ENCODE measurements at regions not wholly inside any gene's neighbourhood (a gene's known extent, or its start where the extent isn't known, plus 50 kb on each side); places are given as distances from the start of the nearest gene placed in this dataset.
A peak's percentile ranks its signal among the peaks of the same experiment; 100 is the strongest.

DNA sequence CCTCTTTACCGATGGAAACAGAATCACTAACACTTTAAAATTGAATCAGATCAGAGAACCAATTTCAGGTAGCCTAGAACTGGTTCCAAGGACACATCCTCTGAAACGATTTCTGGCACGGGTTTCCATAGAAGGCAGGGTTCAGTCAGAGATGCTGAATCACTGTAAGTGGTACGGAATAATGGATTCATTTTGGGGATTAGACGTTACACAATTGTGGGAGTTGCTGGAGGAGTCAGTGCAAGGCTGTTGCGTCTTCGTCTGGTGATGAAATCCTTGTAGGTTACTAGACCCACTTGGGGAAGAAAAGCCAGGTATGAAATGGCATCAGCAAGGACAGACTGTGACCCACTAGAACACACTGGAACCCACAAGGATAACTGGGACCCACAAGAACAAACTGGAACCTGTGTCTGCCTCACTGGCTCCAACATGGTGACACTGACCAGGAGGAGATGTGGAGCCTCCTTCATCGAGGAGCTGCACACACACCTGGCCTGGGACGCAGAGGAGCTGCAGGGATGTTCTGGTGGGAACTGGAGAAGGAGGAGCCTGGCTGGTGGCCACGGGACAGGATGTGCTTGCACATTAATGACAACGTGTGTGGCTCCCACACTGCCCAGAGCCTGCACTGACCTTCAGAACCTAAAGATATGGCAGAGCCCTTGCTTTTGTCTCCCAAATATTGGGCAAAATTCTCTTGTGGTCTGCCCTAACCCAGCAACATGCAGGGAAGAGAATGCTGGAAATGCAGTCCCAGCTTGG is 105.1 kb downstream of the TRAPPC11 start:
- DNase-seq (ENCODE audit: low read depth): peak; percentile 12
- no peak overlapping the region for H3K4me3 ChIP-seq (ENCODE audit: low read length)
- TF ChIP-seq, protein P1, sequence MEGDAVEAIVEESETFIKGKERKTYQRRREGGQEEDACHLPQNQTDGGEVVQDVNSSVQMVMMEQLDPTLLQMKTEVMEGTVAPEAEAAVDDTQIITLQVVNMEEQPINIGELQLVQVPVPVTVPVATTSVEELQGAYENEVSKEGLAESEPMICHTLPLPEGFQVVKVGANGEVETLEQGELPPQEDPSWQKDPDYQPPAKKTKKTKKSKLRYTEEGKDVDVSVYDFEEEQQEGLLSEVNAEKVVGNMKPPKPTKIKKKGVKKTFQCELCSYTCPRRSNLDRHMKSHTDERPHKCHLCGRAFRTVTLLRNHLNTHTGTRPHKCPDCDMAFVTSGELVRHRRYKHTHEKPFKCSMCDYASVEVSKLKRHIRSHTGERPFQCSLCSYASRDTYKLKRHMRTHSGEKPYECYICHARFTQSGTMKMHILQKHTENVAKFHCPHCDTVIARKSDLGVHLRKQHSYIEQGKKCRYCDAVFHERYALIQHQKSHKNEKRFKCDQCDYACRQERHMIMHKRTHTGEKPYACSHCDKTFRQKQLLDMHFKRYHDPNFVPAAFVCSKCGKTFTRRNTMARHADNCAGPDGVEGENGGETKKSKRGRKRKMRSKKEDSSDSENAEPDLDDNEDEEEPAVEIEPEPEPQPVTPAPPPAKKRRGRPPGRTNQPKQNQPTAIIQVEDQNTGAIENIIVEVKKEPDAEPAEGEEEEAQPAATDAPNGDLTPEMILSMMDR (conservative IDR thresholded peaks at IDR 0.05; ENCODE audit: low read depth, low read length): no peak

DNA sequence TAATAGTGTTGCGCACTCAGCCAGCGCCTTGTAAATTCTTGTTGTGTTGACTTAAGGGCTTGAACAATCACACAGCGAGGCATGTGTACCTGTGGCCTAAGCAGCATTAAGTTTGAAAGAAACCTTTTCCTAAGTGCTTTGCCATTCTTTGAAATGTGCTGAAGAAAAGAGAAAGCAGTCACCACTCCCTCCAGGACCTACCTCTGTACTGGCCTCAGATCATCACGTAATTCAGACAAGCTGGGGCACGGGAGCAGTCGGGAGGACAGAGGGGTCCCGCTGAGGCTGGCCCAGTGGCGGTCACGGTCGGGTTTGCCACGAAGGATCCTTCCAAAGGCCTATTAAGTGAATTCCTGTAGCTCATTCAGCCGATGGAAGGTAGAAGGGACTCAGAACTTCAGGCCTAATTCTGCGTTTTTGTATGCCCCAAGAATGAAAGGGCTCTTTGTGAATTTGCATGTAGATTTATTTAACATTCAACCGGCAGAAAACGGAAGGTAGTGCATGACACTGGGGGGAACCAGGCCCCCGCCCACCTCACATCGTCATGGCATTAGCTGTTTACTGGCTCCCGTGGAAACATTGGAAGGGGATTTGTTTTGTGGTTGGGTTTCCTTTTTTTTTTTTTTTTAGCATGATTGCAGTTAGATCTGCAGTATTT is 106.3 kb downstream of the TRAPPC11 start:
- TF ChIP-seq, protein P1 (conservative IDR thresholded peaks at IDR 0.05; ENCODE audit: low read depth, low read length): no peak
- peak overlapping the region; percentile 30 for H3K4me3 ChIP-seq (ENCODE audit: low read length)
- peak; percentile 81 for DNase-seq (ENCODE audit: low read depth)

DNA sequence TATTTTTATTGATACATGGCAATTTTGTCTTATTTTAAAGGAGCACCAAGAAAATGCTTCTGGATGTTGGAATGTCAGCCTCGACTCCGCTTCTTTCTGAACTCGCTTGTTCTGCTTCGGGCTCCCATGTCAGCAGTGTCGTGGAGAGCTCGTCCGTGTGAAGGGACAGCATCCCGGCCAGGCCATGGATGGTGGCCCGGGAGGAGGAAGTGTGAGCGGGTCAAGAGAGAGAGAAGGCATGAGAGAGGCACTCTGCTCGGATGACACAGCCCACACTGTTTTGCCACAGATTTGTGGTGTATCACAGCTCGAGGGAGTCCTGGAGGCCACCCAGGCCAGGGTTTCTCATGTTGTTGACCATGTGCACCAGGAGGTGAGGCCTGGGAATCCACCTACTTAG is 107.0 kb downstream of the TRAPPC11 start:
- no peak for DNase-seq (ENCODE audit: low read depth)
- TF ChIP-seq, protein P1 (conservative IDR thresholded peaks at IDR 0.05; ENCODE audit: low read depth, low read length): no peak
- no peak overlapping the region for H3K4me3 ChIP-seq (ENCODE audit: low read length)

DNA sequence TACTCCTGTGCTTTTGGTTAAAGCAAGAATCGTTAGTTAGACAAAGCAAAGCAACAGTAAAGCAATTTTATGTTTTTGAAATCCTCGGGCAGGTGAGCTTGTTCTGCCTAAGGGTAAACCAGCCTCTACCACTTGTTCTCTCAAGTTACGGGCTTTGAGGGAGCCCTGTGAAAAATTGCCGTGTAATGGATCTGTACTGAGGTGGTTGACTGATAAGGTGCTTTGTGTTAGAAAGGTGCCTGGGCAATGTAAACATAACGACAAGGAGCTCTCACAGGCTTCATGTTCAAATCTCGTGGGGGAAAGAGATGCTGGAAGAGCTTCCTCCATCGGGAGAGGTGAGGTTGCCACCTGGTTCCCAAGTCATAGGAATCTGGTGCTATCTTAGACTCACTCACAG is 111.8 kb downstream of the TRAPPC11 start:
- H3K4me3 ChIP-seq (ENCODE audit: low read length): no peak overlapping the region
- DNase-seq (ENCODE audit: low read depth): no peak
- TF ChIP-seq, protein P1 (conservative IDR thresholded peaks at IDR 0.05; ENCODE audit: low read depth, low read length): no peak

DNA sequence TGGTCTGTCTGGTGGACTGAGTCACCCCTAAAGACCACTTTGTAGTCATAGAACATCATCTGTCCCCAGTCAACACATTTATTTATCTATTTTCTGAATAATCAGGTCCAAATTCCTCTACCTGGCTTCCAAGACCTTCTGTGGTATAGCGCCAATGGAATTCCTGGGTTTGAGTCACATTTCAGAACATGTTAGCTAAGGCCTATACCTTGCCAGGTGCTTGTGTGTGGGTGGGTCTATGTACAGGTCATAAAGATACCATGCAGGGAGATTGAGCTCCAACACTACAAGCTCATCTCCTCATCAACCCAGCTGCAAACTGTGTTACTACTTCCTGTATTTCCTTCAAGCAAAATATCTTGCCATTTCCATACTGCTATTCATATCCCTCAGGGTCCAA is 113.3 kb downstream of the TRAPPC11 start:
- no peak overlapping the region for H3K4me3 ChIP-seq (ENCODE audit: low read length)
- DNase-seq (ENCODE audit: low read depth): no peak
- TF ChIP-seq, protein P1 (conservative IDR thresholded peaks at IDR 0.05; ENCODE audit: low read depth, low read length): no peak

DNA sequence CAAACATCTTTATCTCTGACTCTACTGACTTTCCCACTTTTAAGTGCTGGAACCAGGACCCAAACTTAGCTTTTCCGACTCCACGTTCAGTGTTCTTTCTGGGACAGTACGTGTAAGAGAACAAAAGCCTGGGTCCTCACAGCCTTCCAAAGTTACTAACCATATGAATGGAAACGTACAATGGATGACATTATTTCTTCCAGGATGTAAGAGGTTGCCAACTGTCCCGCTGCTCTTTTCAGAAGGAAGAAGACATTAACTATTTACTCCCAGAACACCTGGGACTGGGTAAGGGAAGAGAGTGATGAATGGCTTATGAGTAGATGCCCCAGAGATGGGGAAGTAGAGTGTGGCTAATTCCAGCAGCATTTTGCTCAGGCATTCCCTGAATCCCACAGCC is 114.7 kb downstream of the TRAPPC11 start:
- DNase-seq (ENCODE audit: low read depth): no peak
- no peak overlapping the region for H3K4me3 ChIP-seq (ENCODE audit: low read length)
- TF ChIP-seq, protein P1 (conservative IDR thresholded peaks at IDR 0.05; ENCODE audit: low read depth, low read length): no peak

DNA sequence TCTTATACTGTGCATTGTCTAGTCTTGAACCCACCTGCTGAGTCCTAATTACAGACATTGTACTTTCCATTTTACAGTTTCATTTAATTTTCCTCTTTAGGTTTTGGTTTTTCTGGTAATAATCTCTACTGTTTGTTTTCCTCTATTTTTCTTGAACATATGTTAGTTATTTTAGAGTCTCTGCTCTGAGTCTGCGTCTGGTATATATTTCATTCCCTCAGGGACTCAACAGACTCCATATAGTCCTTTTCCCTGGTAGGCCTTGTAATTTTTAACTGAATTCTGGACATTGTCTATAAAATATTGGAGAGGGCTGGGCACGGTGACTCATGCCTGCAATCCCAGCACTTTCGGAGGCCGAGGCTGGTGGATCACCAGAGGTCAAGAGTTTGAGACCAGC is 121.8 kb upstream of the STOX2 start:
- TF ChIP-seq, protein P1 (conservative IDR thresholded peaks at IDR 0.05; ENCODE audit: low read depth, low read length): no peak
- DNase-seq (ENCODE audit: low read depth): no peak
- H3K4me3 ChIP-seq (ENCODE audit: low read length): no peak overlapping the region
